ENCODE measurements at regions not wholly inside any gene's neighbourhood (a gene's known extent, or its start where the extent isn't known, plus 50 kb on each side); places are given as distances from the start of the nearest gene placed in this dataset.
A peak's percentile ranks its signal among the peaks of the same experiment; 100 is the strongest.

- H3K27me3 Mint-ChIP-seq, result no peaks in the 10 kb centered on the region
- POLR2A ChIA-PET, result no interaction called here
- H3K27ac Mint-ChIP-seq, result no peak overlapping the region
- no peak overlapping the region for H3K4me3 Mint-ChIP-seq
- no peaks in the 10 kb centered on the region for H3K36me3 Mint-ChIP-seq
- H3K9me3 Mint-ChIP-seq, result peaks cover 2 to 43% (median 19%) of the 10 kb centered on the region in 9 donors
- no peak for ATAC-seq
- H3K4me1 Mint-ChIP-seq, result no peaks in the 10 kb centered on the region
- DNase-seq, result no peak
Observed at GRCh38 chr3:164927728-164928127, 150.6 kb downstream of the SI start.

GRCh38 chr3:164918905-164919304 lies 159.4 kb downstream of the SI start:
- Mint-ChIP-seq H3K4me3 (no peak overlapping the region), H3K36me3 (no peaks in the 10 kb centered on the region), H3K27me3 (no peaks in the 10 kb centered on the region), H3K9me3 (peaks cover 0 to 15% (median 5%) of the 10 kb centered on the region in 9 donors), H3K4me1 (no peaks in the 10 kb centered on the region), H3K27ac (no peak overlapping the region)
- ATAC-seq (no peak), DNase-seq (no peak)
- POLR2A ChIA-PET, result no interaction called here

DNA sequence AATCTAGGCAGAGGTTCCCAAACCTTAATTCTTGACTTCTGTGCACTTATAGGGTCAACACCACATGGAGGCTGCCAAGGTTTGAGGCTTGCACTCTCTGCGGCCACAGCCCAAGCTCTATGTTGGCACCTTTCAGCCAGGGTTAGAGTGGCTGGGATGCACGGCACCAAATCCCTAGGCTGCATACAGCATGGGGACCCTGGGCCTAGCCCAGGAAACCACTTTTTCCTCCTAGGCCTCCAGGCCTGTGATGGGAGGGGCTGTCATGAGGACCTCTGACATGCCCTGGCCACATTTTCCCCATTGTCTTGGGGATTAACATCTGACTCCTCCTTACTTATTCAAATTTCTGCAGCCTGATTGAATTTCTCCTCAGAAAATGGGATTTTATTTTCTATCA lies 165.4 kb downstream of the SI start:
- POLR2A ChIA-PET, result no interaction called here
- Mint-ChIP-seq H3K9me3 (peaks cover 0 to 20% (median 15%) of the 10 kb centered on the region in 9 donors), H3K27me3 (no peaks in the 10 kb centered on the region), H3K4me3 (no peak overlapping the region), H3K27ac (no peak overlapping the region), H3K36me3 (no peaks in the 10 kb centered on the region), H3K4me1 (no peaks in the 10 kb centered on the region)
- DNase-seq (no peak), ATAC-seq (no peak)

- no peak for ATAC-seq
- no peaks in the 10 kb centered on the region for H3K36me3 Mint-ChIP-seq
- no peaks in the 10 kb centered on the region for H3K4me1 Mint-ChIP-seq
- no peaks in the 10 kb centered on the region for H3K27me3 Mint-ChIP-seq
- no peak overlapping the region for H3K4me3 Mint-ChIP-seq
- peaks cover 3 to 27% (median 6%) of the 10 kb centered on the region in 9 donors for H3K9me3 Mint-ChIP-seq
- no peak for DNase-seq
- no peak overlapping the region for H3K27ac Mint-ChIP-seq
- POLR2A ChIA-PET, result no interaction called here
Observed at GRCh38 chr3:164903820-164904451, 174.4 kb downstream of the SI start.

- Mint-ChIP-seq H3K9me3 (peaks cover 0 to 33% (median 6%) of the 10 kb centered on the region in 9 donors), H3K4me1 (no peaks in the 10 kb centered on the region), H3K27me3 (no peaks in the 10 kb centered on the region), H3K4me3 (no peak overlapping the region), H3K36me3 (no peaks in the 10 kb centered on the region), H3K27ac (no peak overlapping the region)
- POLR2A ChIA-PET, result no interaction called here
- no peak for DNase-seq
- ATAC-seq, result no peak
Observed at GRCh38 chr3:164897342-164897741, 181.0 kb downstream of the SI start.

DNA sequence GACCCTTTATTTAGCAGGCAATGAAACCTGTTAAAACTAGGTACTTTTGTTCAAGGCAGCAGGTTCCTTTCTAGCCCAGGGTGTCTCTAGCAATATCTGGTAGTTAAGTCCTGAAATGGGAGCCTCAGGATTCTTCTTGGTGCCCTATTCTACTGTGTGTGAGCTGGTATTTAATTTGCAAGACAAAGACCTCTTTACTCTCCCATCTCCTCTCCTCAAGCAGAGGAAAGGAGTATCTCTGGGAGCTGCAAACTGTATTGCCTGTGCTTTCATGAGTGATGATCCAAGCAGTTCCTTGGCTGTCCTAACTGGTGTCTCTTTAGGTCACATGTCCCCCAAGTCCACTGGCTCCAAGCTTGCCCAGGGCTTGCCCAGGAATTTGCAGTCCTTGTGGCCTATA lies 188.2 kb downstream of the SI start:
- Mint-ChIP-seq H3K36me3 (peaks cover 0 to 3% (median 0%) of the 10 kb centered on the region in 3 donors), H3K4me1 (no peaks in the 10 kb centered on the region), H3K4me3 (no peak overlapping the region), H3K27me3 (no peaks in the 10 kb centered on the region), H3K9me3 (peaks cover 9 to 41% (median 16%) of the 10 kb centered on the region in 9 donors), H3K27ac (no peak overlapping the region)
- ATAC-seq (no peak), DNase-seq (no peak)
- POLR2A ChIA-PET, result no interaction called here

- H3K4me3 Mint-ChIP-seq, result no peak overlapping the region
- ATAC-seq (no peak), DNase-seq (no peak)
- H3K4me1 Mint-ChIP-seq, result no peaks in the 10 kb centered on the region
- POLR2A ChIA-PET, result no interaction called here
- no peaks in the 10 kb centered on the region for H3K36me3 Mint-ChIP-seq
- no peak overlapping the region for H3K27ac Mint-ChIP-seq
- H3K9me3 Mint-ChIP-seq, result peaks cover 0 to 12% (median 7%) of the 10 kb centered on the region in 9 donors
- H3K27me3 Mint-ChIP-seq, result no peaks in the 10 kb centered on the region
Observed at GRCh38 chr3:164883171-164883570, 195.1 kb downstream of the SI start.

GRCh38 chr3:164879201-164879600 lies 199.1 kb downstream of the SI start:
- POLR2A ChIA-PET, result no interaction called here
- no peak overlapping the region for H3K4me3 Mint-ChIP-seq
- H3K27ac Mint-ChIP-seq, result no peak overlapping the region

GRCh38 chr3:164864454-164864853 lies 213.8 kb downstream of the SI start:
- H3K27ac Mint-ChIP-seq, result no peak overlapping the region
- no peak for DNase-seq
- no peaks in the 10 kb centered on the region for H3K4me1 Mint-ChIP-seq
- H3K36me3 Mint-ChIP-seq, result peaks cover 0 to 4% (median 0%) of the 10 kb centered on the region in 3 donors
- POLR2A ChIA-PET, result no interaction called here
- no peak overlapping the region for H3K4me3 Mint-ChIP-seq
- H3K27me3 Mint-ChIP-seq, result no peaks in the 10 kb centered on the region
- H3K9me3 Mint-ChIP-seq, result peaks cover 0 to 30% (median 8%) of the 10 kb centered on the region in 9 donors
- ATAC-seq, result no peak

More at GRCh38 chr3:164879201-164879600, 199.1 kb downstream of the SI start:
- Mint-ChIP-seq H3K4me1 (no peaks in the 10 kb centered on the region), H3K36me3 (no peaks in the 10 kb centered on the region), H3K27me3 (no peaks in the 10 kb centered on the region), H3K9me3 (peaks cover 0 to 8% (median 0%) of the 10 kb centered on the region in 9 donors)
- DNase-seq (no peak), ATAC-seq (no peak)

- H3K27me3 Mint-ChIP-seq, result no peaks in the 10 kb centered on the region
- ATAC-seq (no peak), DNase-seq (no peak)
- no peaks in the 10 kb centered on the region for H3K36me3 Mint-ChIP-seq
- no peak overlapping the region for H3K4me3 Mint-ChIP-seq
- H3K27ac Mint-ChIP-seq, result no peak overlapping the region
- H3K4me1 Mint-ChIP-seq, result no peaks in the 10 kb centered on the region
- POLR2A ChIA-PET, result no interaction called here
- peaks cover 0 to 6% (median 3%) of the 10 kb centered on the region in 9 donors for H3K9me3 Mint-ChIP-seq
Observed at GRCh38 chr3:164852866-164853265, 225.4 kb downstream of the SI start.

GRCh38 chr3:164851905-164852304 lies 226.4 kb downstream of the SI start:
- Mint-ChIP-seq H3K36me3 (no peaks in the 10 kb centered on the region), H3K9me3 (peaks cover 0 to 3% (median 2%) of the 10 kb centered on the region in 9 donors), H3K27me3 (no peaks in the 10 kb centered on the region), H3K4me1 (no peaks in the 10 kb centered on the region), H3K4me3 (no peak overlapping the region), H3K27ac (no peak overlapping the region)
- no peak for DNase-seq
- ATAC-seq, result no peak
- POLR2A ChIA-PET, result no interaction called here

- Mint-ChIP-seq H3K36me3 (no peaks in the 10 kb centered on the region), H3K4me1 (no peaks in the 10 kb centered on the region), H3K27me3 (no peaks in the 10 kb centered on the region), H3K27ac (peak overlapping the region in 1 of 10 donors; percentile 33), H3K9me3 (peaks cover 0 to 3% (median 2%) of the 10 kb centered on the region in 9 donors), H3K4me3 (no peak overlapping the region)
- POLR2A ChIA-PET, result no interaction called here
- DNase-seq (no peak), ATAC-seq (no peak)
Observed at GRCh38 chr3:164851204-164851603, 227.1 kb downstream of the SI start.

DNA sequence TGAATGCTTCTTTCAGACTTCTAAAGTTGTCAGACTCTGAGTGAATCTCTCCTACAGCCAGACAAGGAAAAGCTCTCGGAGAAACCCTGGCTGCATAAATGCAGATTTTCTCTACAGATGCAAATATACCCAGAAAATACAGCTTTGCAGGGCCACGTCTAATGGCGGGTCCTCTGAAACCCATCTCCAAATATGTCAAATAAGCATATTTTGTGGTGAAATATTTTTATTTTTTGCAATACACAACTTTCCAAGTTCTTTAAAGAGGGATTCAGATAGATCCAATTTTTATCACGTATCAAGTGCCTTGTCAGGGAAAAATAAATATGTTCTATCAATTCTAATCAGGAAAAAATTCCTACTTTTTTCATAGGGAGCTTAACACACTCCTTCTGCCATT lies 229.4 kb downstream of the SI start:
- ATAC-seq, result no peak
- H3K27me3 Mint-ChIP-seq, result no peaks in the 10 kb centered on the region
- peaks cover 0 to 9% (median 3%) of the 10 kb centered on the region in 9 donors for H3K9me3 Mint-ChIP-seq
- no peaks in the 10 kb centered on the region for H3K36me3 Mint-ChIP-seq
- H3K4me3 Mint-ChIP-seq, result no peak overlapping the region
- no peak for DNase-seq
- no peak overlapping the region for H3K27ac Mint-ChIP-seq
- POLR2A ChIA-PET, result no interaction called here
- no peaks in the 10 kb centered on the region for H3K4me1 Mint-ChIP-seq

GRCh38 chr3:164845739-164846138 lies 232.6 kb downstream of the SI start:
- Mint-ChIP-seq H3K4me3 (no peak overlapping the region), H3K27me3 (no peaks in the 10 kb centered on the region), H3K27ac (no peak overlapping the region), H3K9me3 (peaks cover 0 to 15% (median 9%) of the 10 kb centered on the region in 9 donors), H3K36me3 (no peaks in the 10 kb centered on the region), H3K4me1 (no peaks in the 10 kb centered on the region)
- POLR2A ChIA-PET, result no interaction called here
- DNase-seq (no peak), ATAC-seq (no peak)

All from naive thymus-derived CD8-positive, alpha-beta T cell (primary cell).